GM12878 (cell line): ENCODE measurements at regions not wholly inside any gene's neighbourhood (a gene's known extent, or its start where the extent isn't known, plus 50 kb on each side); places are given as distances from the start of the nearest gene placed in this dataset.

Experiments used
- ATAC-seq: fragments of 200-7000 bp; cut with Tn5 transposase; 3 replicates; pipeline ENCODE4 v1.9.1; 2020; ENCODE audit warnings: mild to moderate bottlenecking, moderate library complexity
- BruUV-seq: library from RNA; stranded (reverse); fragments of 400-500 nt; replicated peaks from 2 replicates; lab custom pipeline; 2021; lab: Mats Ljungman, UMichigan
- CTCF ChIA-PET: fragments of 300-600 bp; sonication (Branson Sonifier 250); formaldehyde crosslinking; extraction: SDS; loops from one replicate; lab custom pipeline; 2021; ENCODE audit warnings: inconsistent platforms; lab: Yijun Ruan, JAX
- POLR2A ChIA-PET: fragments of 350-600 bp; formaldehyde crosslinking; extraction: SDS; loops from one replicate; lab custom pipeline; 2021; ENCODE audit warnings: inconsistent platforms; lab: Charles Lee
- RAD21 ChIA-PET: fragments of 300-600 bp; sonication (Branson Sonifier 250); formaldehyde crosslinking; loops from one replicate; lab custom pipeline; 2023; ENCODE audit warnings: antibody characterized with exemption; ENCODE audit not compliant: unreplicated experiment; lab: Charles Lee
- SMC1A ChIA-PET: fragments of 300-600 bp; sonication (Branson Sonifier 250); formaldehyde crosslinking; loops from one replicate; lab custom pipeline; 2023; ENCODE audit not compliant: unreplicated experiment, uncharacterized antibody; lab: Charles Lee
- DNase-seq: peaks from one replicate; pipeline ENCODE4 v3.0.0-alpha.2; 2011; ENCODE audit warnings: low read depth, low spot score
- FAIRE-seq: peaks from 3 replicates; lab custom pipeline; 2011; peaks lifted over from hg19 to GRCh38; lab: Jason Lieb, UNC
- H2AFZ ChIP-seq: 2 replicates; pipeline ENCODE4 v1.6.0; 2011; ENCODE audit warnings: low read depth, low read length, control low read depth; ENCODE audit not compliant: control insufficient read depth
- H3K27ac ChIP-seq: 2 replicates; pipeline ENCODE4 v1.5.1; 2011; ENCODE audit warnings: control low read depth; ENCODE audit not compliant: control insufficient read depth, insufficient read depth
- H3K27me3 ChIP-seq, 2 experiments: replicated peaks in 1 of 2; 2 replicates each; pipeline versions ENCODE4 v1.6.0 to v1.6.1; 2011; ENCODE audit warnings: low read length in 1 of 2; ENCODE audit not compliant: control insufficient read depth in 2 of 2, insufficient read depth in 2 of 2
- H3K36me3 ChIP-seq, 2 experiments: 2 replicates each; pipeline ENCODE4 v1.5.1; 2011; ENCODE audit warnings: low read length in 1 of 2; ENCODE audit not compliant: control insufficient read depth in 2 of 2, insufficient read depth in 2 of 2
- H3K4me1 ChIP-seq: 2 replicates; pipeline ENCODE4 v1.6.1; 2011; ENCODE audit warnings: mild to moderate bottlenecking, low read length, moderate library complexity, mixed read lengths; ENCODE audit not compliant: control insufficient read depth, insufficient read depth
- H3K4me2 ChIP-seq: 2 replicates; pipeline ENCODE4 v1.6.0; 2011; ENCODE audit warnings: control low read depth; ENCODE audit not compliant: control insufficient read depth, insufficient read depth
- H3K4me3 ChIP-seq: fragments of 200-600 bp; sonication (generic); 2 replicates; pipeline ENCODE4 v1.5.1; 2016
- H3K79me2 ChIP-seq: 2 replicates; pipeline ENCODE4 v1.6.0; 2011; ENCODE audit warnings: low read length; ENCODE audit not compliant: control insufficient read depth, insufficient read depth
- H3K9ac ChIP-seq: 2 replicates; pipeline ENCODE4 v1.8.0; 2011; ENCODE audit warnings: low read length, control low read depth, mixed read lengths; ENCODE audit not compliant: control insufficient read depth, insufficient read depth
- H3K9me3 ChIP-seq: replicated peaks from 3 replicates; pipeline ENCODE4 v1.5.1; 2011; ENCODE audit warnings: mild to moderate bottlenecking, low read length; ENCODE audit not compliant: control insufficient read depth, insufficient read depth
- H4K20me1 ChIP-seq: 2 replicates; pipeline ENCODE4 v1.6.0; 2011; ENCODE audit not compliant: control insufficient read depth, insufficient read depth
- DPF2 ChIP-seq: fragments of 450-650 bp; IDR thresholded peaks from 2 replicates; pipeline ENCODE4 v1.6.1; 2017; ENCODE audit warnings: mild to moderate bottlenecking
- MEF2A ChIP-seq: IDR thresholded peaks from 2 replicates; pipeline ENCODE4 v1.6.1; 2011; ENCODE audit warnings: low read depth, mild to moderate bottlenecking, low read length, moderate library complexity; ENCODE audit not compliant: insufficient read depth
- NRF1 ChIP-seq: conservative IDR thresholded peaks from 2 replicates; pipeline ENCODE4 v1.6.1; 2011; ENCODE audit warnings: mild to moderate bottlenecking, low read depth, low read length, improper control_type of control experiment
- PML ChIP-seq: IDR thresholded peaks from 2 replicates; pipeline ENCODE4 v1.6.1; 2012; ENCODE audit warnings: low read length, inconsistent platforms
- SIN3A ChIP-seq: IDR thresholded peaks from 2 replicates; pipeline ENCODE4 v1.6.1; 2012; ENCODE audit warnings: low read depth, low read length, improper control_type of control experiment
- SREBF2 ChIP-seq: IDR thresholded peaks from 2 replicates; pipeline ENCODE4 v1.6.1; 2012; ENCODE audit warnings: mild to moderate bottlenecking, low read length
- SRF ChIP-seq, 2 experiments: IDR thresholded peaks; 2 replicates each; pipeline ENCODE4 v1.6.1; 2011; ENCODE audit warnings: low read depth in 2 of 2, low read length in 2 of 2, mild to moderate bottlenecking in 1 of 2, moderate library complexity in 1 of 2
- STAT3 ChIP-seq: IDR thresholded peaks from 2 replicates; pipeline ENCODE4 v1.6.1; 2011; ENCODE audit warnings: low read depth, low read length, improper control_type of control experiment
- TCF12 ChIP-seq: IDR thresholded peaks from 2 replicates; pipeline ENCODE4 v1.6.1; 2011; ENCODE audit warnings: low read depth, mild to moderate bottlenecking, low read length
- ZBED1 ChIP-seq: IDR thresholded peaks from 2 replicates; pipeline ENCODE4 v1.6.1; 2016; ENCODE audit warnings: borderline replicate concordance
- WGBS: methylation state at CpG from one replicate; pipeline ENCODE4 v1.1.6; 2016; ENCODE audit warnings: low lambda C conversion rate; ENCODE audit not compliant: insufficient replicate concordance, insufficient coverage; ENCODE audit errors: missing lambda C conversion rate; 5-methylcytosine and 5-hydroxymethylcytosine counted together
- in situ Hi-C: fragments of 300-500 bp; cut with MboI; formaldehyde crosslinking; loops from 9 replicates; pipeline ENCODE4 v1.14.3; 2018; ENCODE audit warnings: mixed read lengths
- intact Hi-C: fragments of 100-400 bp; cut with micrococcal nuclease; formaldehyde crosslinking; loops from one replicate; pipeline ENCODE4 v1.14.2; 2022; ENCODE audit not compliant: unreplicated experiment
- TF ChIP-seq, protein P1 (sequence below): IDR thresholded peaks from 2 replicates; pipeline ENCODE4 v1.6.1; 2012; ENCODE audit warnings: improper control_type of control experiment, low read depth, low read length; ENCODE audit not compliant: insufficient replicate concordance
- TF ChIP-seq, protein P2 (sequence below): fragments of 150-350 bp; IDR thresholded peaks from 2 replicates; pipeline ENCODE4 v1.6.1; 2014; ENCODE audit warnings: mild to moderate bottlenecking, low read depth, low read length
- TF ChIP-seq, protein P3 (sequence below): fragments of 450-650 bp; IDR thresholded peaks from 2 replicates; pipeline ENCODE4 v1.6.1; 2014; ENCODE audit warnings: mild to moderate bottlenecking
- TF ChIP-seq, protein P4 (sequence below): fragments of 450-650 bp; IDR thresholded peaks from 2 replicates; pipeline ENCODE4 v1.6.1; 2017; ENCODE audit warnings: mild to moderate bottlenecking, moderate library complexity

DNA sequence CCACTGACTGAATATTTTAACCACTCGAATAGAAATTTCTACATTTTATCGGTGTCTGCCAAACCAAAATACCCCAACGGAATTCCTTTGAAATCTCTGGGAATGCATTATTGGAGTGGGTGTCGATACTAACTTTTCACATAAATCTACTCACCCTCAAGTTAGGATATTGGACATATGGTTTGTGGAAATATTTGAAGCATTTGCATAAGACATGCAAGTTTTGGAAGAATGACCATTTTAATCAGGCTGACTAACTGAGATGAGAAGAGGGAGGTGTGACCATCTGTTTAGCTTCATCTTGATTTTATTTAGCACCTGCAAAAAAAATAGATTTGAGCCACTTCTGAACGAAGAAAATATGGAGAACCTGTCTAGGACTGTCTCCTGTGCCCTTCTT lies 61.2 kb downstream of the KLF6 start:
- no peak for FAIRE-seq
- Histone ChIP-seq H3K27me3 (no peaks in the 10 kb centered on the region; a peak in 1 of 4 replicates), H4K20me1 (no peaks in the 10 kb centered on the region), H3K27ac (no peak overlapping the region), H3K9me3 (no peaks in the 10 kb centered on the region), H3K4me2 (no peak overlapping the region), H3K4me1 (no peaks in the 10 kb centered on the region), H3K4me3 (no peak overlapping the region), H3K79me2 (no peaks in the 10 kb centered on the region), H3K36me3 (no peaks in the 10 kb centered on the region), H2AFZ (no peak overlapping the region), H3K9ac (no peak overlapping the region)
- no TSS peak for BruUV-seq
- CTCF ChIA-PET: interaction anchor here (1.1 kb wide), 1 partner anchor 11 kb away, joined by 3 read pairs; no protein-coding TSS in a partner anchor
- no peak for ATAC-seq
- POLR2A ChIA-PET: no interaction called here
- no peak for DNase-seq
- RAD21 ChIA-PET: no interaction called here
- WGBS: 67% methylated on average over 5 of the region's 5 CpGs
- in situ Hi-C loops: no loop called here
- intact Hi-C loops: no loop called here
- SMC1A ChIA-PET: interaction anchor here (1.2 kb wide), 1 partner anchor 8 kb away, joined by 3 read pairs; no protein-coding TSS in a partner anchor
- no peak for TF ChIP-seq SRF (IDR thresholded peaks at IDR 0.05; ENCODE audit: low read depth in 2 of 2, low read length in 2 of 2)
- TF ChIP-seq, protein P1, sequence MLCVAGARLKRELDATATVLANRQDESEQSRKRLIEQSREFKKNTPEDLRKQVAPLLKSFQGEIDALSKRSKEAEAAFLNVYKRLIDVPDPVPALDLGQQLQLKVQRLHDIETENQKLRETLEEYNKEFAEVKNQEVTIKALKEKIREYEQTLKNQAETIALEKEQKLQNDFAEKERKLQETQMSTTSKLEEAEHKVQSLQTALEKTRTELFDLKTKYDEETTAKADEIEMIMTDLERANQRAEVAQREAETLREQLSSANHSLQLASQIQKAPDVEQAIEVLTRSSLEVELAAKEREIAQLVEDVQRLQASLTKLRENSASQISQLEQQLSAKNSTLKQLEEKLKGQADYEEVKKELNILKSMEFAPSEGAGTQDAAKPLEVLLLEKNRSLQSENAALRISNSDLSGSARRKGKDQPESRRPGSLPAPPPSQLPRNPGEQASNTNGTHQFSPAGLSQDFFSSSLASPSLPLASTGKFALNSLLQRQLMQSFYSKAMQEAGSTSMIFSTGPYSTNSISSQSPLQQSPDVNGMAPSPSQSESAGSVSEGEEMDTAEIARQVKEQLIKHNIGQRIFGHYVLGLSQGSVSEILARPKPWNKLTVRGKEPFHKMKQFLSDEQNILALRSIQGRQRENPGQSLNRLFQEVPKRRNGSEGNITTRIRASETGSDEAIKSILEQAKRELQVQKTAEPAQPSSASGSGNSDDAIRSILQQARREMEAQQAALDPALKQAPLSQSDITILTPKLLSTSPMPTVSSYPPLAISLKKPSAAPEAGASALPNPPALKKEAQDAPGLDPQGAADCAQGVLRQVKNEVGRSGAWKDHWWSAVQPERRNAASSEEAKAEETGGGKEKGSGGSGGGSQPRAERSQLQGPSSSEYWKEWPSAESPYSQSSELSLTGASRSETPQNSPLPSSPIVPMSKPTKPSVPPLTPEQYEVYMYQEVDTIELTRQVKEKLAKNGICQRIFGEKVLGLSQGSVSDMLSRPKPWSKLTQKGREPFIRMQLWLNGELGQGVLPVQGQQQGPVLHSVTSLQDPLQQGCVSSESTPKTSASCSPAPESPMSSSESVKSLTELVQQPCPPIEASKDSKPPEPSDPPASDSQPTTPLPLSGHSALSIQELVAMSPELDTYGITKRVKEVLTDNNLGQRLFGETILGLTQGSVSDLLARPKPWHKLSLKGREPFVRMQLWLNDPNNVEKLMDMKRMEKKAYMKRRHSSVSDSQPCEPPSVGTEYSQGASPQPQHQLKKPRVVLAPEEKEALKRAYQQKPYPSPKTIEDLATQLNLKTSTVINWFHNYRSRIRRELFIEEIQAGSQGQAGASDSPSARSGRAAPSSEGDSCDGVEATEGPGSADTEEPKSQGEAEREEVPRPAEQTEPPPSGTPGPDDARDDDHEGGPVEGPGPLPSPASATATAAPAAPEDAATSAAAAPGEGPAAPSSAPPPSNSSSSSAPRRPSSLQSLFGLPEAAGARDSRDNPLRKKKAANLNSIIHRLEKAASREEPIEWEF: no peak
- TF ChIP-seq ZBED1: no peak
- TF ChIP-seq, protein P2, sequence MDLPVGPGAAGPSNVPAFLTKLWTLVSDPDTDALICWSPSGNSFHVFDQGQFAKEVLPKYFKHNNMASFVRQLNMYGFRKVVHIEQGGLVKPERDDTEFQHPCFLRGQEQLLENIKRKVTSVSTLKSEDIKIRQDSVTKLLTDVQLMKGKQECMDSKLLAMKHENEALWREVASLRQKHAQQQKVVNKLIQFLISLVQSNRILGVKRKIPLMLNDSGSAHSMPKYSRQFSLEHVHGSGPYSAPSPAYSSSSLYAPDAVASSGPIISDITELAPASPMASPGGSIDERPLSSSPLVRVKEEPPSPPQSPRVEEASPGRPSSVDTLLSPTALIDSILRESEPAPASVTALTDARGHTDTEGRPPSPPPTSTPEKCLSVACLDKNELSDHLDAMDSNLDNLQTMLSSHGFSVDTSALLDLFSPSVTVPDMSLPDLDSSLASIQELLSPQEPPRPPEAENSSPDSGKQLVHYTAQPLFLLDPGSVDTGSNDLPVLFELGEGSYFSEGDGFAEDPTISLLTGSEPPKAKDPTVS: no peak
- no peak for TF ChIP-seq PML
- TF ChIP-seq, protein P3, sequence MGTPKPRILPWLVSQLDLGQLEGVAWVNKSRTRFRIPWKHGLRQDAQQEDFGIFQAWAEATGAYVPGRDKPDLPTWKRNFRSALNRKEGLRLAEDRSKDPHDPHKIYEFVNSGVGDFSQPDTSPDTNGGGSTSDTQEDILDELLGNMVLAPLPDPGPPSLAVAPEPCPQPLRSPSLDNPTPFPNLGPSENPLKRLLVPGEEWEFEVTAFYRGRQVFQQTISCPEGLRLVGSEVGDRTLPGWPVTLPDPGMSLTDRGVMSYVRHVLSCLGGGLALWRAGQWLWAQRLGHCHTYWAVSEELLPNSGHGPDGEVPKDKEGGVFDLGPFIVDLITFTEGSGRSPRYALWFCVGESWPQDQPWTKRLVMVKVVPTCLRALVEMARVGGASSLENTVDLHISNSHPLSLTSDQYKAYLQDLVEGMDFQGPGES: no peak
- no peak for TF ChIP-seq MEF2A
- no peak for TF ChIP-seq TCF12
- no peak for TF ChIP-seq SIN3A
- no peak for TF ChIP-seq NRF1
- TF ChIP-seq STAT3: no peak
- no peak for TF ChIP-seq SREBF2
- TF ChIP-seq DPF2: no peak
- TF ChIP-seq, protein P4, sequence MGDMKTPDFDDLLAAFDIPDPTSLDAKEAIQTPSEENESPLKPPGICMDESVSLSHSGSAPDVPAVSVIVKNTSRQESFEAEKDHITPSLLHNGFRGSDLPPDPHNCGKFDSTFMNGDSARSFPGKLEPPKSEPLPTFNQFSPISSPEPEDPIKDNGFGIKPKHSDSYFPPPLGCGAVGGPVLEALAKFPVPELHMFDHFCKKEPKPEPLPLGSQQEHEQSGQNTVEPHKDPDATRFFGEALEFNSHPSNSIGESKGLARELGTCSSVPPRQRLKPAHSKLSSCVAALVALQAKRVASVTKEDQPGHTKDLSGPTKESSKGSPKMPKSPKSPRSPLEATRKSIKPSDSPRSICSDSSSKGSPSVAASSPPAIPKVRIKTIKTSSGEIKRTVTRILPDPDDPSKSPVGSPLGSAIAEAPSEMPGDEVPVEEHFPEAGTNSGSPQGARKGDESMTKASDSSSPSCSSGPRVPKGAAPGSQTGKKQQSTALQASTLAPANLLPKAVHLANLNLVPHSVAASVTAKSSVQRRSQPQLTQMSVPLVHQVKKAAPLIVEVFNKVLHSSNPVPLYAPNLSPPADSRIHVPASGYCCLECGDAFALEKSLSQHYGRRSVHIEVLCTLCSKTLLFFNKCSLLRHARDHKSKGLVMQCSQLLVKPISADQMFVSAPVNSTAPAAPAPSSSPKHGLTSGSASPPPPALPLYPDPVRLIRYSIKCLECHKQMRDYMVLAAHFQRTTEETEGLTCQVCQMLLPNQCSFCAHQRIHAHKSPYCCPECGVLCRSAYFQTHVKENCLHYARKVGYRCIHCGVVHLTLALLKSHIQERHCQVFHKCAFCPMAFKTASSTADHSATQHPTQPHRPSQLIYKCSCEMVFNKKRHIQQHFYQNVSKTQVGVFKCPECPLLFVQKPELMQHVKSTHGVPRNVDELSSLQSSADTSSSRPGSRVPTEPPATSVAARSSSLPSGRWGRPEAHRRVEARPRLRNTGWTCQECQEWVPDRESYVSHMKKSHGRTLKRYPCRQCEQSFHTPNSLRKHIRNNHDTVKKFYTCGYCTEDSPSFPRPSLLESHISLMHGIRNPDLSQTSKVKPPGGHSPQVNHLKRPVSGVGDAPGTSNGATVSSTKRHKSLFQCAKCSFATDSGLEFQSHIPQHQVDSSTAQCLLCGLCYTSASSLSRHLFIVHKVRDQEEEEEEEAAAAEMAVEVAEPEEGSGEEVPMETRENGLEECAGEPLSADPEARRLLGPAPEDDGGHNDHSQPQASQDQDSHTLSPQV: no peak
